GM19043 (cell line): ENCODE measurements at regions not wholly inside any gene's neighbourhood (a gene's known extent, or its start where the extent isn't known, plus 50 kb on each side); places are given as distances from the start of the nearest gene placed in this dataset.
"Not testable (repeated sequence)": the region's sequence is repeated elsewhere in the genome, so short reads cannot be mapped to it uniquely, and the experiment has no call there.

Experiments
- ATAC-seq: cut with Tn5 transposase; IDR thresholded peaks from one replicate; pipeline ENCODE4 v1.9.1; 2021; ENCODE audit warnings: low read depth; ENCODE audit not compliant: unreplicated experiment

- no peak for ATAC-seq
Observed at GRCh38 chr2:192448881-192449280, 254.1 kb upstream of the TMEFF2 start.

DNA sequence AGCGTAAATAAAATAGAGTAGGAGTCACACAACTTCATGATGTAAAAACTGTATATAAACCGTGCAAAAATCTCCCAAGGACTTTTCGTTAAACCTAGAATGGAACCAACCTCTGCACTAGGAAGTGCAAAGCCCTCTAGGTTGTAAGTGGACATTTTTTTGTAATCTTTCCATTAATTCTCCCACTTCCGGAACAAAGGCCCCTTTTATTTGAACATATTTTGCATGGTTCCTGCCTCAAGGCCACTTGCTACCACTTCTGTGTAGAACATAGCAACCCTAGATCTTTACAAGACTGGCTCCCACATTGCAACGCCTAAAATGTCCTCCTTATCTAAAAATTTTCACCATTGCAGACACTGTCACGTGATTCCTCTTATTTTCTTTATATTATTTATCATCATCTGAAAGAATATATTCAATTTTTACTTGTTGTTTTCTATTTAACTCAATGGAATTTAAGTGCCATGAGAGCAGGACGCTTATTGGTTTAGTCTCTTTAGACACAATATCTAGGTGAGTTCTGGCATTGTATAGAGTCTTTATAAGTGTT is 249.6 kb upstream of the TMEFF2 start:
- ATAC-seq, result no peak

- ATAC-seq, result no peak
Observed at GRCh38 chr2:192443831-192444230, 249.1 kb upstream of the TMEFF2 start.

DNA sequence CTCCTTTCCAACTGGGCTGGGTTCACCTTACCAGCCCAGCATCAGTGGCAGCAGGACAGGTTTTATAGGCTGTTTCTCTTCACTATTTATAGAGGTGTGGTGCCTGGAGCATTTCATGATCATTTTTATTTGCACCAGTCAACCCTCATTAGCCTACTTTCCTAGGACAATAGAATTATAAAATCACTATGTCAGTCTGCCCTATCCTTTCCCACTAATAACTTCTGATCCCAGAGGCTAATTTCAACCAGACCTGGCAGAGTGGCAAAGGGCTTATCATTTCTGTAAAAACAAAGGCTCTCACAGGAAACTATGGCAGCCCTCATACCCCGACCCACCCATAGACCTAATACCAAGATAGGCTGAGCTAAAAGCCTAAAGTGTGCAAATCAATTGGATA is 243.5 kb upstream of the TMEFF2 start:
- no peak for ATAC-seq

GRCh38 chr2:192437653-192438052 is 242.9 kb upstream of the TMEFF2 start:
- ATAC-seq, result no peak

- ATAC-seq, result no peak
Observed at GRCh38 chr2:192424243-192424642, 229.5 kb upstream of the TMEFF2 start.

DNA sequence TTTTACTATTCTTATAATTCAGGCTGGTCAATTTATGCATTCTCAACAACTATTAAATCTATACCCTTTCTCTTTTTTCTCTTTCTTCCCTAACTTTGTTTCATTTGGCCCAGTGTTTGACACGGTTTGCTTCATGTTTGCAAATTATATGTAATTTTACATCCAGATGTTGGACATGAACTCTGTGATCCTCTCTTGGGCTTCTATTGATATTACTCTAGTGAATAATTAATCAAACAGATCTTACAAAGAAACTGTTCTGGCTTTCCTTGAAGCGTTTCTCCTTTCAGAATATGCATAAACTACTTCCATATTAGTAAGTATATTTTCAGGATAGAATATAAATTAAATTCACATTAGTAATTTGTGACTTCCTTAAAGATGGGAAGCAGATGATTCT is 225.1 kb upstream of the TMEFF2 start:
- no peak for ATAC-seq

- no peak for ATAC-seq
Observed at GRCh38 chr2:192416060-192416459, 221.3 kb upstream of the TMEFF2 start.

DNA sequence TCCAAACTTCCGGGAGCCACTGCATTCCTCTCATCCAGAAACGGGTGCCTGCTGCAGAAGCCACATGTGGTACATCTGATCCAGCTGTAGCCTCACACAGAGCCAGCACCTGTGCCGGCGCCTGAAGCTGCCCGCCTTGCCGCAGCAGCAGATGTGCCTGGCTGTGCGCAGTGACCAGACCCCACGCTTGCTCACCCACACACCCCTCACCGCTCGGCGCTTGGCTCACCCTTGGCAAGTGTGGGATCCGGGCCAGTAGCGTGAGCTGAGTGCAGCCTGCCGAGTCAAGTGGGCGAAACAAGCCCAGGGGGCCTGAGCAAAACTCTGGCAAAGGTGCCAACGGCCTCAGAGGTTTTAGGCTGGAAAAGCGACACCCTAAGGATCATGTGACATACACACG is 220.1 kb upstream of the TMEFF2 start:
- ATAC-seq, result no peak

- ATAC-seq, result no peak
Observed at GRCh38 chr2:192413812-192414681, 219.3 kb upstream of the TMEFF2 start.

- not testable (repeated sequence) for ATAC-seq
Observed at GRCh38 chr2:192412866-192413265, 218.1 kb upstream of the TMEFF2 start.

- no peak for ATAC-seq
Observed at GRCh38 chr2:192412394-192412793, 217.7 kb upstream of the TMEFF2 start.

DNA sequence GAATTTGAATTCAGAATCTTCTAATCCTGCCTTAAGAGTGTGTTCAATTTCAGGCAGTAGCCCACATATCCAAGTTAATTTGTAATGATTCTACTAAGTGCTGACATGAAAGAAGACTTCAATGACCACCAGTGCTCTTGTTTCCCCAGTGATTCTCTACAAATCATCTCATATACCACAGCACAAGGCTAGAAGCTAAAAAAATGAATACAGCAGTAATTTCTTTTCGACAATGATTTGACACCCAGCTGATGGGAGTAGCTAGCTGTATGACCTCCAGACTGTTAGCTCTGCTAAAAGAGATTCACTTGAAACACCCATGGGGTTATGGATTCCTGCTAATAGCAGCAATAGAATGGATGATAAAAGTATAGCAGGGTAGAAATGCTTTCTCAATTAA is 217.0 kb upstream of the TMEFF2 start:
- no peak for ATAC-seq

GRCh38 chr2:192410319-192410718 is 215.6 kb upstream of the TMEFF2 start:
- ATAC-seq, result no peak

DNA sequence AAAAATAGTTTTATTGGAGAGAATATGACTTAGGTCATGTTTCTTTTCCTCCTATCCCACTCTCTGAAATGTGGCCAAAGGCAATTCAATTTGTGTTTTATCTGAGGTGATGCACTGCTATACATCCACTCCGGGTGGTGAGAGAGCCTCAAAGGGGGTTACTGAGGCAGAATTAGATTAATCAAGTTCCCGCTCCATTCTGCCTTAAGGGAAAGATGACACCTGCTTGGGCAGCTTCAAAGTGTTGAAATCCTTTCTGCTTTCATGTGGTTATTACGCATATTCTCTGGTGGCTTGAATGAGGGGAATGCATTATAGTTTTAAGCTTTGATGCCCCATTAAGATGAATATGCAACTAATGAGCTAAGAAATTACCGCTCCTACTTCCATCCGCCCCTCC is 213.0 kb upstream of the TMEFF2 start:
- no peak for ATAC-seq

DNA sequence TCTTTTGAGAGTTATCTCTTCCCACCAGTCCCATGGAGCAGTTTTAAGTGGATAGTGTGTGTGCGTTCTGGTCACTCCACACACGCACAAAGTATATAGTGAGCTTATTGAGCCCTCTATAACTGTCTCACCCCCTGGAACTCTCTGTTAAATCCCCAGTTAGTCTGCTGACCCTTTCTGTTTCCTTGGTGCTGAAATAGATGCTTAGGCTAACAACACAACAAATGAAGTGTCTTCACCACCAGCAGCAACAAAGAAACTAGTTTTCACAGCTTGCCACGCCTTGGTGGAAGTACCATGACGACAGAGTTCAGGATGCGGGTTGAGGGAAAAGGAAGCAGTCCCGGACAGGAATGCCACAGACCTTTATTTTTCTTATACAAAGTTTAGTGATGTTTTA is 203.5 kb upstream of the TMEFF2 start:
- ATAC-seq, result no peak

- no peak for ATAC-seq
Observed at GRCh38 chr2:192394605-192395004, 199.9 kb upstream of the TMEFF2 start.

- no peak for ATAC-seq
Observed at GRCh38 chr2:192391041-192391440, 196.3 kb upstream of the TMEFF2 start.

DNA sequence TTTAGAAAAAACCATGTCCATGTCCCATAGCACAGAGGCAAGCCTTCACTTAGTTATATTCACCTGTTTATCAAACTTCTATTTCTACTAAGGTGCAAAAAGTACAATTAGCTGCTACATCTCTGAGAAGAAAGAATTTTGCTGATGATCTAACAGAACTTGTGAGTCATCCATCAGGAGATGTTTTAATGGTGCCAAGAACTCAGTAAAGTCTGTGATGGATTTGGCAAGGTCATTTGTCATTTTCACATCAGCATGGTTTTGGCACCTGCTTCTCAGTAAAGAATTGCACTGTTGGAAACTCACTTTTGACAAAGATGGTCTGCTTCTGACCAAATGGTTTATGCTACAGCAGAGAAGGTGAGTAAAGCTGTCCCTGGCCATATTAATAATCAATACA is 195.7 kb upstream of the TMEFF2 start:
- ATAC-seq, result no peak

- ATAC-seq, result not testable (repeated sequence)
Observed at GRCh38 chr2:192384191-192384590, 189.5 kb upstream of the TMEFF2 start.

- ATAC-seq, result no peak
Observed at GRCh38 chr2:192381082-192381481, 186.3 kb upstream of the TMEFF2 start.

DNA sequence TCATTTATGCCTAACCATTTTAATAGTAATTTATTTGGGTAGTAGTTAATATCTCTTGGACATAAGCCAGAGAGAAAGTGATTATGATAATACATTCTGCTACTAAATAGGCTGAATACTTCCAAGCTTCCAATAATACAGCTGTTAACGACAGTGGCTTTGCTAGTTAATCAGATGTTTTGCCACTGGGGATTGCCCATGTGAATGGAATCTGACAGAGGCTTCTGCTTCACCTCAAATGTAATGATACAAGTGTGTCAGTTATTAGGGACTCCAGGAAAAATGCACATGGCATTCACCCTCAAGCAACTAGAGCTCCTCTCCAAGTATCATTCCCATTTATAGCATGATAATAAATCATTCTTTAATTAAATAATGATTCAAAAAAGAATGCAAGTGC is 185.0 kb upstream of the TMEFF2 start:
- no peak for ATAC-seq
